HG02970 (cell line): ENCODE measurements at regions not wholly inside any gene's neighbourhood (a gene's known extent, or its start where the extent isn't known, plus 50 kb on each side); places are given as distances from the start of the nearest gene placed in this dataset.
"Not testable (repeated sequence)": the region's sequence is repeated elsewhere in the genome, so short reads cannot be mapped to it uniquely, and the experiment has no call there.

Experiments used
- ATAC-seq: cut with Tn5 transposase; IDR thresholded peaks from one replicate; pipeline ENCODE4 v1.9.1; 2021; ENCODE audit warnings: mild to moderate bottlenecking, moderate library complexity, moderate number of reproducible peaks; ENCODE audit not compliant: unreplicated experiment, low FRiP score

DNA sequence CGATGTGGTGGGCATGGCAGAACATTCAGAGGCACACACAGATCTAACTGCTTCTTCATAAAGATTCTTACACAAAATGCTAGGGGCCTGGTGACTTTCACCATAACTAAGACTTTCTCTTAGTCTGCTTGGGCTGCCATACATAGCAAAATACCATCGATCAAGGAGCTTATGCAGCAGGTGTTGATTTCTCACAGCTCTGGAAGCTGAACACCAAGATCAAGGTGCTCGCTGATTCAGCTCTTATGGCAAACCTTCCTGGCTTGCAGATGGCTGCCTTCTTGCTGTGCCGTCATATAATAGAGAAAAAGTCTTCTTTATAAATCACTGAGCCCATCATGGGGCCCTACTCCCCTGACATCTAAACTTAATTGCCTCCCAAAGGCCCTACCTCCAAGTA is 487.3 kb downstream of the AJAP1 start:
- no peak for ATAC-seq

DNA sequence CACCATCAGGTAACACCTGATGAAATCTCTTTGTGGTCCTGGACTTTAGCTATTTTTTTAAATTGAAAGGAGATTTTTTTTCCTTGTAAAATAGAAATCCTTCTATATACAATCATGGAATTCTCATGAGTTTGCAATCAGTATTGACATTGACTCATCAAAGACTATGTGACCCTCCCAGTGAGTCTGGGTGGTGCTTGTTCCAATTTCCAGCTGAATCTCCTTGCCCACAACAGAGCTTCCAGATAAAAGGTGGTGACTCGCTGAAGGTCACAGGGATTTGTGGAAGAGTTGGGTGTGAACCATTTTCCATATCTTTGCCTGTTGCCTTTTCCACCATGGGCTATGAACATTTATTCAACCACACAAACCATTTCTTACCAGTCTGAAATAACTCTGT is 486.6 kb downstream of the AJAP1 start:
- no peak for ATAC-seq

- no peak for ATAC-seq
Observed at GRCh38 chr1:5140136-5140535, 485.7 kb downstream of the AJAP1 start.

GRCh38 chr1:5129746-5130355 is 475.4 kb downstream of the AJAP1 start:
- no peak for ATAC-seq

- no peak for ATAC-seq
Observed at GRCh38 chr1:5125208-5125607, 470.8 kb downstream of the AJAP1 start.

DNA sequence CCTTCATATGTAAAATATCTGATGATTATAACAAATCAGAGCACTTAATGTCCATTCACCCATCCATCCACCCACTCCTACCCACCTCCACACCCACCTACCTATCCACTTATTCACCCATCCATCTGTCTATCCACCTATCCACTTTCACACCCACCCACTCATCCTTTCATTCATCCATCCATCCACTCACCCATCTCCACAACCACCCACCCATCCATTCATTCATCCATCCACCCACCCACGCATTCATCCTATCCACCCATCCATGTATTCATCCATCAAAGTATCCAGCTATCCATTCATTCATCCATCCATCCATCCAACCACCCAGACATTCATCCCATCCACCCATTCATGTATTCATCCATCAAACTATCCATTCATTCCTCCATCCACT is 466.1 kb downstream of the AJAP1 start:
- no peak for ATAC-seq

GRCh38 chr1:5119366-5120234 is 465.2 kb downstream of the AJAP1 start:
- ATAC-seq: no peak

DNA sequence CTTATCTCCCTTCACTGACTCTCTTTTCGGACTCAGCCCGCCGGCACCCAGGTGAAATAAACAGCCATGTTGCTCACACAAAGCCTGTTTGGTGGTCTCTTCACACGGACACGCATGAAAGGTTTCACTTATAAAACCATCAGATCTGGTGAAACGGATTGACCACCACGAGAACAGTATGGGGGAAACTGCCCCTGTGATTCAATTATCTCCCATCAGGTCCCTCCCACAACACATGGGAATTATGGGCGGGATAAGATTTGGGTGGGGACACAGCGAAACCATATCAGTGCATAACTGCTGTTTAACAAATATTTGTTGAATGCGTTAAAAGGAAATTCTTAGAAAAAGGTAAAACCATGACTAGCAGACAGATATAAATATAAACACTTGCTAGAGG is 464.4 kb downstream of the AJAP1 start:
- ATAC-seq: not testable (repeated sequence)

DNA sequence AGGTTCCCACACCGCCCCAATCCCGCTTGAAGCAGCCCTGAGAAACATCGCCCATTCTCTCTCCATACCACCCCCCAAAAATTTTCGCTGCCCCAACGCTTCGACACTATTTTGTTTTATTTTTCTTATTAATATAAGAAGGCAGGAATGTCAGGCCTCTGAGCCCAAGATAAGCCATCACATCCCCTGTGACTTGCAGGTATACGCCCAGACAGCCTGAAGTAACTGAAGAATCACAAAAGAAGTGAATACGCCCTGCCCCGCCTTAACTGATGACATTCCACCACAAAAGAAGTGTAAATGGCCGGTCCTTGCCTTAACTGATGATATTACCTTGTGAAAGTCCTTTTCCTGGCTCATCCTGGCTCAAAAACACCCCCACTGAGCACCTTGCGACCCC is 463.9 kb downstream of the AJAP1 start:
- ATAC-seq: not testable (repeated sequence)

DNA sequence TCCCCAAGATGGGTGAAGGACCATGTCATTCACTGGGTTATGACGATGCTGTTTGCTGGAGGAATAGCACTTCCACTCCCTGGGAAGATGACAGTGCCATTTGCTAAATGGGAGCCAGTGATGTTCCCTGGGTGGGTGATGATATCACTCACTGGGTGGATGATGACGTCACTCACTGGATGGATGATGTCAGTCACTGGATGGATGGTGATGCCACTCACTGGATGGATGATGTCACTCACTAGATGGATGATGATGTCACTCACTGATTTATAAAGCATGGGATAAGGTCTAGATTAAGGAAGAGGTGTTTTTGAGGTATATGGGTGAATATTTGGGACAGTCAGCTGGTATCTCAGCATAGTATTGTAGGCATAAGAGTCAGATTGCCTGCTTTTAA is 457.2 kb downstream of the AJAP1 start:
- ATAC-seq: no peak

DNA sequence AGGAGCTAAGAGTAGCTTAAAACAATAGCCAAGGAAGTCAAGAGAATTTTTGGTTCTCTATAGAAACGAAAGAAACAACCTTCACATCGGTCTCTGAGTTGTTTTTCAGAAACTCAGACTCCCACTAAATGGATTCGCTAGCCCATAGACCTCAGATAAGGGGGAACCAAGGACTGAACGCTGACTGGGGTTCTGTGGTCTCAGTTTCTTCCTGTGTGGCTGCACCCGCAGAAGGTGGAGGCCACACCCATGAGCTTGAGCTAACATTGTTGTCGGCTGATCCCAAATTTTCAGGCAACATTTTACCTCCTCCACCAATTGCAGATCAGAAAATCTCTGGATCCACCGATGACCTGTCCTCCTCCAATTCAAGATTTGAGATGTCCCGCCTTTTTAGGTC is 456.1 kb downstream of the AJAP1 start:
- ATAC-seq: no peak

DNA sequence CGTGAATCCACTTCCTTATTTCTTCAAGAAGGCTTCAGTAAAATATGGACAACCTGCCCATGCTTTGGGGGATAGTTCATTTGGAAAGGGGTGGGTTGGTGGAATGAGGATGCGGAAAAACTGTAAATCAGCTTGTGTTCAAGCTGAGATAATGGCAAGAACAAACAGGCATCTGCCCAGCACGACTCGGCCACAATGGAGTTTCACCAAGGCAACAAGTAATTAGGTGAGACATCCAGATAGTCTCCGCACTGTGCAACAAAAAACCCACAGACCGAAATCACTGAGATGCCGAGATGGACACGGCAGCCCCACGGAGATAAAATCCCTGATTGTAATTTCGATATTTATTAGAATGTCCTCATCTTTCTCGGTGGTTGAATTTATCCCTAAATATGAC is 455.2 kb downstream of the AJAP1 start:
- no peak for ATAC-seq

GRCh38 chr1:5108740-5109139 is 454.3 kb downstream of the AJAP1 start:
- no peak for ATAC-seq

GRCh38 chr1:5105744-5106143 is 451.3 kb downstream of the AJAP1 start:
- no peak for ATAC-seq

GRCh38 chr1:5099558-5099957 is 445.1 kb downstream of the AJAP1 start:
- no peak for ATAC-seq

- no peak for ATAC-seq
Observed at GRCh38 chr1:5098981-5099385, 444.6 kb downstream of the AJAP1 start.

- ATAC-seq: no peak
Observed at GRCh38 chr1:5093042-5093441, 438.6 kb downstream of the AJAP1 start.

GRCh38 chr1:5084676-5085075 is 430.3 kb downstream of the AJAP1 start:
- ATAC-seq: no peak

DNA sequence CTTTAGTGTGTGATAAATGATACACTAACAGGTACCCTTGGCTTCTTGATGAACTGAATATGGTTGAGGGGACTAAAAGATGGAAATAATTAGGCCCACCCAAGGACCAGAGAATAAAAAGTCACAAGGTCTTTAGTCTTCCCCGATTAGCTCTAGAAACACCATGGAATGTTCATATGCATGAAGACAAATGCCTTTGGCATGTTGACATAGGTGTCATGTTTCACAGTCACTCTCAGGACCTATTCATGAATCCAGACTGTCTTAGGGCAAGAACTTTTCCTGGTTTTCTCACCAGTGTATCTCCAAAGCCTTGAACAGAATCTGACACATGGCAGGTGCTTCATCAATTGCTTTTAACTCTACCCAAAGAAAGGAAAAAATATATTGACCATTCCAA is 412.8 kb downstream of the AJAP1 start:
- ATAC-seq: no peak

GRCh38 chr1:5053744-5054143 is 399.3 kb downstream of the AJAP1 start:
- no peak for ATAC-seq

GRCh38 chr1:5029136-5029535 is 374.7 kb downstream of the AJAP1 start:
- ATAC-seq: no peak

- no peak for ATAC-seq
Observed at GRCh38 chr1:5012249-5012648, 357.8 kb downstream of the AJAP1 start.
